ENCODE measurements at regions not wholly inside any gene's neighbourhood (a gene's known extent, or its start where the extent isn't known, plus 50 kb on each side); places are given as distances from the start of the nearest gene placed in this dataset.

- H3K9me2 ChIP-seq (ENCODE audit: insufficient read depth): no peaks in the 10 kb centered on the region
- no peaks in the 10 kb centered on the region for H3K36me3 ChIP-seq (ENCODE audit: control insufficient read depth in 1 of 2, insufficient read depth in 2 of 2, low read length in 2 of 2)
- ATAC-seq (no peak), DNase-seq (ENCODE audit: low read depth, low spot score) (no peak)
- BruUV-seq (replicated peaks): no TSS peak
- H4K20me1 ChIP-seq (ENCODE audit: insufficient read depth): no peaks in the 10 kb centered on the region
- RAD21 ChIA-PET (ENCODE audit: low non-redundant PET in 1 of 2, low total read pairs in 2 of 2, uncharacterized antibody in 2 of 2, unreplicated experiment in 2 of 2): no interaction called here
- no peak overlapping the region for H3K9ac ChIP-seq (ENCODE audit: low read length)
- H2AFZ ChIP-seq (ENCODE audit: low read depth, low read length, poor library complexity, severe bottlenecking): no peak overlapping the region
- no peak overlapping the region for H3K4me2 ChIP-seq (ENCODE audit: low read length)
- H3K27me3 ChIP-seq (ENCODE audit: insufficient read depth, low read length): no peaks in the 10 kb centered on the region
- CTCF ChIA-PET: no interaction called here
- H3K4me1 ChIP-seq (ENCODE audit: control insufficient read depth in 1 of 2, insufficient read depth in 2 of 2, low read length in 2 of 2): no peaks in the 10 kb centered on the region
- no peak overlapping the region for H3K4me3 ChIP-seq (replicated peaks in 1 of 2; ENCODE audit: low read depth in 1 of 2, low read length in 2 of 2)
- no peak overlapping the region for H3K27ac ChIP-seq (ENCODE audit: low read depth, low read length)
- H3K9me3 ChIP-seq (ENCODE audit: control insufficient read depth in 1 of 2, insufficient read depth in 1 of 2, low read depth in 1 of 2, low read length in 2 of 2): no peaks in the 10 kb centered on the region
- intact Hi-C loops (cut with micrococcal nuclease): no loop called here
- POLR2A ChIA-PET: no interaction called here
- H3K79me2 ChIP-seq (ENCODE audit: insufficient read depth, low read length): no peaks in the 10 kb centered on the region
- TF ChIP-seq EZH2phosphoT487 (IDR thresholded peaks at IDR 0.05; ENCODE audit: borderline replicate concordance): no peak
- no peak for TF ChIP-seq REST (IDR thresholded peaks at IDR 0.05; ENCODE audit: low read depth)
- no peak for TF ChIP-seq ZBTB33 (IDR thresholded peaks at IDR 0.05; ENCODE audit: extremely low read depth, insufficient replicate concordance, low read length)
- TF ChIP-seq SRF (IDR thresholded peaks at IDR 0.05; ENCODE audit: low read depth): no peak
- TF ChIP-seq FOSL1 (IDR thresholded peaks at IDR 0.05; ENCODE audit: low read depth): no peak
- no peak for TF ChIP-seq ZNF274 (IDR thresholded peaks at IDR 0.05; ENCODE audit: low read depth, low read length)
Observed at GRCh38 chrX:39020051-39020669, 218.9 kb downstream of the MID1IP1 start.

Measured in HCT116 (cell line).